Stimulated activated CD4-positive, alpha-beta T cell treated with anti-CD3 and anti-CD28 coated beads, TNF-alpha, amount 100 ng/mL, for 24 hours (primary cell): ENCODE measurements at regions not wholly inside any gene's neighbourhood (a gene's known extent, or its start where the extent isn't known, plus 50 kb on each side); places are given as distances from the start of the nearest gene placed in this dataset.
"Not testable (repeated sequence)": the region's sequence is repeated elsewhere in the genome, so short reads cannot be mapped to it uniquely, and the experiment has no call there.

Source experiments
- DNase-seq, 3 experiments: peaks; one replicate each; pipeline ENCODE4 v3.0.0-alpha.2; 2020; ENCODE audit warnings: low read depth in 3 of 3

DNA sequence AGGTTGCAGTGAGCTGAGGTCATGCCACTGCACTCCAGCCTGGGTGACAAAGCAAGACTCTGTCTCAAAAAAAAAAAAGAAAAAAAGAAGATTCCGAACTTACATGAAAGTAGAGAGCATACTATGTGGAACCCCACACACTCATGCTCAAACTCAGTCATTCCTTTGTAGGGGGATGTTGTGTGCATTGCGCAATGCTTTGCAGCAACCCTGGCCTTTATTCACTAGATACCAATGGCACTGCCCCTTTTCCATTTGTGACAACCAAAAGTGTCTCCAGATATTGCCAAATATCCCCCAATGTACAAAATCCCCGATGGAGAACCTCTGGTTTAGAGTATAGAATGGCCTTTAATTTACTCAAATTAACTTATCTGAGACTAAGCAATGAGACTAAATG is 158.6 kb downstream of the GJA1 start:
- no peak for DNase-seq

DNA sequence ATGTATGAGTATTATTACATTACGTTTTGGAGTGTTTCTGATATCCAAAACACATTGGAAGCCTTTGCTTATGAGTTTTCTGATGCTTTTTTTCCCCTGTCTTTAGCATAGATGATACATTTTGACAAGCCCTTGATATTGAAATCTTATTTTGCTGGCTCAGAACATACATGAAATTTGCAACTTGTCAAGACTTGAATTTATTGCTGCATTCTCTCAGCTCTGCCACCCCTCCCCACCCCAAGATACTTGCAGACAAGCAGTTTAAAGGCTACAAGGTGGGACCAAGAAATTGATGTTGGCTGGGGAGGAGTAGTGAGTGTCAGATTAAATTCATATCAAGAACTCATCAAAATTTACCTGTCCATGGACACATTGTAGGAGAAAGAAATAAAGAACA is 160.2 kb downstream of the GJA1 start:
- no peak for DNase-seq

DNA sequence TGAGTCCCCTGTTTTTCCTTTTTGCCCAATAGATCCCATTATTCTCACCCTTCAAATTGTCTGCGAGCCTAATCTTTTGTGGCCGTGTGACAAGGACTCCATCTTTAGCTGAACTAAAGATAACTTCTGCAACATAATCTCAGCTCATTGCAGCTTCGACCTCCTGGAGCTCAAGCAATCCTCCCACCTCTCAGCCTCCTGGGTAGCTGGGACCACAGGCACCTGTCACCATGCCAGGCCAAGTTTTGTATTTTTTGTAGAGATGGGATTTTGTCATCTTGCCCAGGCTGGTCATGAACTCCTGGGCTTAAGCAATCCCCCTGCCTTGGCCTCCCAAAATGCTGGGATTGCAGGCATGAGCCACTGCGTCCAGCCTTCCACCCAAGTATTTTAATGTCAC is 161.0 kb downstream of the GJA1 start:
- no peak for DNase-seq

- no peak for DNase-seq
Observed at GRCh38 chr6:121597654-121598053, 162.2 kb downstream of the GJA1 start.

- DNase-seq, result not testable (repeated sequence)
Observed at GRCh38 chr6:121599331-121599730, 163.9 kb downstream of the GJA1 start.

DNA sequence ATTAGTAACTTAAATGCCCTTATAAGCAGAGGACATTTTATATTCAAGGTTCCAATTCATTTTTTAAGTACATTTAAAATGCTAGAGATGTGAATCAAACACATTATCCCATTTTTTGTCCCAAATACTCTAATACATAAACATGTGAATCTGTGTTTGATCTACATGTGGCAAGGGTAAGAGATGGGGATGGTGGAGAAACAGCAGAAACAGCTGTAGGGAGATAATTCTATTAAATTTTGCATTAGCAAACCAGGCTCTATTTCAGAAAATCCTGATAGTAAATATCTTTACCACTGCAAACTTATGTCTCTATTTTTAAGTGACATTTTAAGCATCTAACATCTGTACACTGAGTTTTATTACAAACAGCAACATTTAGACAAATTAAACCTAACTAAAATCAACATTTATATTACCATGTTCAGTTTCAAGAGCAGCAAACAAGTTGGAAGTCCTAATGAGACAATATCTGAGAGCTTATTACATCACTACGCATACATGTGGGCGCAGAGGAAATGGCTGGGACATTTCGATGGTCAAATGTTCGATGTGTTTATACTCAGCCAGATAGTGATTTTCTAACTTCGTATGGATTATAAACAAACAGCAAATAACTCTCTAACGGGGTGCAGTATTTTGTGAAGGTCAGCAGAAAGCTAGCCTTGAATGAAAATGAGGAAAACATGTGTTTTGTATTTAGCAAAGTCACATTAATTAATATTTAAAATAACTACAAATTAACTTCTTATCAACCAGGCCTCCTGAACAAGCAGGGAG is 165.1 kb downstream of the GJA1 start:
- no peak for DNase-seq

DNA sequence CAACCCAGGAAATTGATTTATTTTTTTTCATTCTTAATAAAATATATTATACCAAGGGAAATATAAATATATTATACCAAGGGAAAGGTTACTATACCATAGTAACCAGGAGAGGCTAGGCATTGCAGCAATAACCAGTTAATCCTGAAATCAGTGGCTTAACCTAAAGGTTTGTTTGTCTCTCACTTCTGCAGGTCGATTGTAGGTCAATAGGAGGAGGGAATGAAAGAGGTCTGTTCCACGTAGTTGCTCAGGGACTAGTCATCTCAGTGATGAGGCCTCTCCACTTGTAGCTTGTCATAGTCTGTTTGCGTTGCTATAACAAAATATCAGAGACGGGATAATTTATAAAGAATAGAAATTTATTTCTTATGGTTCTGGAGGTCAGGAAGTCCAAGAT is 168.0 kb downstream of the GJA1 start:
- DNase-seq, result no peak

DNA sequence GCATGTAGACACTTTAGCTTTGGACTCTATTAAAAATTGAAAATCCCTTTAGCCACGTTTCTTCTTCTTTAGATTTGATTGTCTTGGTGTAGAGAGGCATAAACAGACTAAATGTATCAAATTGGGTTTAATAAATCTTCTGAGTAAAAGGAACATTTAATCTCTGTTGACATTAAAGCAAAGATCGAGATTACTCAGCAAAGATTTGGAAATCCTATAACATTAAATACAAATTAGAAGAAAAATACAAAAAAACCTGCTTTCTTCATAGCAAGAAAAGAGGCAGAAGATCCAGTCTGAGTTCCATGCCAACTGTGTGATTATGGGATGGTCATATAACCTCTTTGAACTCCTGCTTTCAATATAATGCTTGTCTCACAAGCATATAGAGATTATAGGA is 172.3 kb downstream of the GJA1 start:
- DNase-seq, result no peak

DNA sequence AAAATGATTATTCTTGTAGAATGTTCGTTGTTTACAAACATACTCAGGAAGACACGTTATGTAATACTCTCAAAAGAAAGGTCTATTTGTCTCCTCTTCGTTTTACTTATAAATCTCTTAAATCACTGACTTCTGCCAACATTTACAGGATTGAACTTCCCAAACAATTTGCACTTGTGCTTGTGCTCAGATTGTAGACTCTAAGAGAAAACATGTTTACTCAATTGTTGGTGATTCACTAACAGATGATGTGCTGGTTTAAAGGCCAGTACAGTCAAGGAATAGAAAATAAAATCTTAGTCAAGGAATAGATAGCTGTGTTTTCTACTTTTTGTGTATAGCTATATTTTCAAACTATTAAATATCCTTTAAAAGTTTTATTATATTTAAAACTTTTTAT is 172.8 kb downstream of the GJA1 start:
- DNase-seq, result no peak

DNA sequence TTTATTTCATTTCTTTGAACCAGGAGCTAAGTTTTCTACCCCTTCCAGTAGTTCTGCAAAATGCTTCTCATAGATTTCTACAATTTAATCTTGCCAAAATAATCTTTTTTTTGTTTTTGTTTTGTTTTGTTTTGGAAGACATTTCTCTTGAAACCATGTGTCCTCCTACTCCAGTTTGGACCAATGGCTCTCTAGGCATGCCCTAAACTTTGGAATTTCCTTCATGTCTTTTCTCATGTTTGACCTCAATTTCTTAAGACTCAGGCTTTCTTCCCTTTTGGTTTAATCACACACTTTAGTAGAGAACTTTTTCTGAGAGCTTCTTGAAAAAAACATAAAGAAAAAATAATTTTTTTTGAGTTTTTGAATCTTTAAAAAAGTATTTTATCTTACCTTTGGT is 173.8 kb downstream of the GJA1 start:
- no peak for DNase-seq

DNA sequence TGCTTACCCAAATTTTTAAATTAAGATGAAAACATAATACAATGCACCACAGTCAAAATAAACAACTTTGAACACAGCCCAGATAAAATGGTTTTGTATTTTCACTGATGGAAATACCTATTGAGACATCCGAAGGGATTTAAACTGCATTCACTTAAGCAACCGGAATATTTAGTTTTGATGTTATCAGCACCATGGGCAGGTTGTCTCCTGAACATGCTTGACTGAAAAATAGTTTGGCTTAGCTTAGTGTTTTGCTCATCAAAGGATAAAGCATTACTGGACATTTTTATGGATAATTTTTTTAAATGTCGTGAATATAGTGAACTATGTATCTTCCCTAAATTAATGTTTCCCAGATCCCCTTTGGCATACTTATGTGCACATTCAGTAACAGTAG is 177.5 kb downstream of the GJA1 start:
- no peak for DNase-seq

DNA sequence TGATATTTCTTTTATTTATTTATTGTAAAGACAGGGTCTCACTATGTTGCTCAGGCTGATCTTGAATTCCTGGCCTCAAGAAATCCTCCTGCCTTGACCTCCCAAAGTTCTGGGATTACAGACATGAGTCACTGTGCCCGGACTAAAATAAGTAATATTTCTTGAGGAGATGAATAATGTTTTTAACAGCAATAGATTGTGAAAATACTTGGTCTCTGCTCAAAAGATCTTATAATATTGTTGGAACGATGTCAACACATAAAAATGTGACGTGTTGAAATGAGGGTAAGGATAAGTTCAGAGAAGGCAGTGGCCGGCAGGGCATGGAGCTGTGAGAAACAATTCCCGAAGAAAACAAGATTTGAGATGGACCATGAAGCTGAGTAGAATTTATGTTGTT is 178.7 kb downstream of the GJA1 start:
- no peak for DNase-seq

DNA sequence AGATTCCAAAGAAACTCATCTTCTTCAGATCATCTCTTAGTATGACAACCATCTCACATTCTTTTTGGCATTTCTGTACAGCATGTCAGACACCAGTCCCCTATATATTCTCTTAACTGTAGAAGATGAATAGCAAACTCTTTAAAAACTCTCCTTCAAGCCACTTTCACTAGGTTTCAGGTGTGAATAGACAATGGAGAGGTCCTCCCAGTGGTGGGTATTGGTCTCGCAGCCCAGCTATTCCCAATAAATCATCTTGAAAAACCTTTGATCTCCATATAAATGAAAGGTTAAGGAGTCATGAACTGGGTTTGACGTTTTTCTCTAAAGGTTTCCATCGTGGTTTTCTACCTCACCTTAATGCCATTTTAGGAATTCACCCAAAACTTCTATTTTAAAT is 180.0 kb downstream of the GJA1 start:
- DNase-seq, result no peak

- DNase-seq, result no peak
Observed at GRCh38 chr6:121616406-121616805, 181.0 kb downstream of the GJA1 start.

- DNase-seq, result no peak
Observed at GRCh38 chr6:121617388-121617787, 181.9 kb downstream of the GJA1 start.

DNA sequence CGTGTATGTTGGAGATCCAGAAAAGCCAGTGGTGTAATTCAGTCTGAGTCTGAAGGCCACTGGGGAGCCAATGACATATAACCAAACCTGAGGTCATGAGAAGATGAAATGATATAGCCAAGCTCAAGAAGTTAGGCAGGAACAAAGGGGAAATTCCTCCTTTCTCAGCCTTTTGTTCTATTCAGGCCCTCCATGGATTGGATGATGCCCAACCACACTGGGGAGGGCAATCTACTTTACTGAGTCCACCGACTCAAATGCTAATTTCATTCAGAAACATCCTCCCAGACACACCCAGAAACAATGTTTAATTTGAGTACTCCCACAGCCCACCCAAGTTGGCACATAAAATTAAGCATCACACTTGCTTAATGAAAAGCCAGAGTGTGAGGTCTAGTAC is 183.6 kb downstream of the GJA1 start:
- no peak for DNase-seq

GRCh38 chr6:121619987-121620740 is 184.7 kb downstream of the GJA1 start:
- DNase-seq, result no peak

DNA sequence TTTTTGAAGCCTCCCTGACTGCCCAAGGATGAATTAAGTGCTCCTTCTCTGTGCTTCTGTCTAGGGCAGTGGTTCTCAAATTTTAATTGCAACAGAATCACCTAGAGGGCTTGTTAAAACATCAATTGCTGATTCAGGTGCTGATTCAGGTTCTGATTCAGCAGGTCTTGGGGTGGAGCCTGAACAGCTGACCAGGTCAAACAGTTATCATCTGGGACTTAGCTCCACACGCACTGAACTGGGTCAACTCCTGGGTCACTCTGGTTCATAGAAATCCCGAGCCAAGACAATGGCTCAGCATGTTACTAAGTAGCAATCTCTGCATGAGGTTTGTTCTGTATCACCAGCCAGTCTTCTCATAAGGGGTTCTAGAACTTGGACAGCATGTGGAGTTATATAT is 192.3 kb downstream of the GJA1 start:
- no peak for DNase-seq

DNA sequence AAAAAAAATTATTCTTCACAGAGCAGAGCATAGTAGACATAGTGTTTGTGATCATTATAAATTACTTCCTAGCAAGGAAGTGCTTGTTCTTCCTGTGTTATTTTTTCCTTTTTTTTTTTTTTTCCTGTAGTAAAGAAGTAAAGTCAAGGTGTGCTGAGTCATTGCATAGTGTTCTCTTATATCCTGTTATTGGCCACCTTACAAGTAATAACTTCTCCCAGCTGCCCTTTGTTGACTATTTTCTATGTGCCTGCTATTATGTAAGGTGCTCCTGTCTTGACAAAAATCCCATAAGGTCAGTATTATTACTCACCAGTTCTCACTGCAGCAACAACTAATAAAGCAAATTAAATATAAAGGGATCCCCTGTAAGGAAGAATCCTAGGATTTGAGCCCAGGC is 195.3 kb downstream of the GJA1 start:
- no peak for DNase-seq

GRCh38 chr6:121631752-121632151 is 196.3 kb downstream of the GJA1 start:
- not testable (repeated sequence) for DNase-seq

DNA sequence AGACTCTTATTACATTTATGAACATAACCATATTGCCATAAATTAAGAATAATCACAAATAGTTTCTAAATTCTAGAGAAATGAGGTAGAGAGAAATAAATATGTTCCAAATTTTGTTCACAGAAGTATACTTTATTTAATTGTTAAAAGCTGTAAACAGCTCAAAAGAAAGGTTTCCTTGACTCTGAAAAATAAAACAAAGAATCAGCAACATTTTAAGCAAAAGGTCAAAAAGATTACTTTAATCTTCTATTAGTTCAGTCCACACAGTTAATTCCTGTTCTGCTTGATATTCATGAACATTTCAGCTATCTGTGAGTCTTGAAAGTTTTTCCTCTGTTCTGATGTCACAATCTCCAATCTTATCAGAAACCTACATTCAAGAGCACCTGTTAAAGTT is 197.9 kb downstream of the GJA1 start:
- no peak for DNase-seq

- DNase-seq, result not testable (repeated sequence)
Observed at GRCh38 chr6:121634586-121634985, 199.1 kb downstream of the GJA1 start.

DNA sequence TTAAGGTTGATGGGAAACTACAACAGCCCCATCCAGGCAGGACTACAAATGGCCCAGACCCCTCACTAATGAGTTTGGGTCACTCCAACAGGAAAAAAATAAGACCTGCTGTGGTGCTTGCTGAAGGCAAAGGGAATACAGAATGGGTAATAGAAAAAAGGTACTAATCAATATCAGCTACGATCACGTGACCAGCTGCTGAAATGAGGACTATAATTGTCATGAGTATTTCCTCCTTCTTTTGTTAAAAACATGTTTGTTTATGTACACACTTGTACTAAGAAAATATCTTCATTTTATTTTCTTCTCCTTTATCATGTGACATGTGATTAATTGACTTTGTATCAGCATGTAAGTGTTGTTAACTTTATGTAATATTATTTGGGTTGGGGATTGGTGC is 199.9 kb downstream of the GJA1 start:
- DNase-seq, result no peak
